GM12878 (cell line): ENCODE measurements at regions not wholly inside any gene's neighbourhood (a gene's known extent, or its start where the extent isn't known, plus 50 kb on each side); places are given as distances from the start of the nearest gene placed in this dataset.

Source experiments
- ATAC-seq: fragments of 200-7000 bp; cut with Tn5 transposase; 3 replicates; pipeline ENCODE4 v1.9.1; 2020; ENCODE audit warnings: mild to moderate bottlenecking, moderate library complexity
- BruUV-seq: library from RNA; stranded (reverse); fragments of 400-500 nt; replicated peaks from 2 replicates; lab custom pipeline; 2021; lab: Mats Ljungman, UMichigan
- CTCF ChIA-PET: fragments of 300-600 bp; sonication (Branson Sonifier 250); formaldehyde crosslinking; extraction: SDS; loops from one replicate; lab custom pipeline; 2021; ENCODE audit warnings: inconsistent platforms; lab: Yijun Ruan, JAX
- POLR2A ChIA-PET: fragments of 350-600 bp; formaldehyde crosslinking; extraction: SDS; loops from one replicate; lab custom pipeline; 2021; ENCODE audit warnings: inconsistent platforms; lab: Charles Lee
- RAD21 ChIA-PET: fragments of 300-600 bp; sonication (Branson Sonifier 250); formaldehyde crosslinking; loops from one replicate; lab custom pipeline; 2023; ENCODE audit warnings: antibody characterized with exemption; ENCODE audit not compliant: unreplicated experiment; lab: Charles Lee
- SMC1A ChIA-PET: fragments of 300-600 bp; sonication (Branson Sonifier 250); formaldehyde crosslinking; loops from one replicate; lab custom pipeline; 2023; ENCODE audit not compliant: unreplicated experiment, uncharacterized antibody; lab: Charles Lee
- DNase-seq: peaks from one replicate; pipeline ENCODE4 v3.0.0-alpha.2; 2011; ENCODE audit warnings: low read depth, low spot score
- FAIRE-seq: peaks from 3 replicates; lab custom pipeline; 2011; peaks lifted over from hg19 to GRCh38; lab: Jason Lieb, UNC
- H2AFZ ChIP-seq: 2 replicates; pipeline ENCODE4 v1.6.0; 2011; ENCODE audit warnings: low read depth, low read length, control low read depth; ENCODE audit not compliant: control insufficient read depth
- H3K27ac ChIP-seq: 2 replicates; pipeline ENCODE4 v1.5.1; 2011; ENCODE audit warnings: control low read depth; ENCODE audit not compliant: control insufficient read depth, insufficient read depth
- H3K27me3 ChIP-seq, 2 experiments: replicated peaks in 1 of 2; 2 replicates each; pipeline versions ENCODE4 v1.6.0 to v1.6.1; 2011; ENCODE audit warnings: low read length in 1 of 2; ENCODE audit not compliant: control insufficient read depth in 2 of 2, insufficient read depth in 2 of 2
- H3K36me3 ChIP-seq, 2 experiments: 2 replicates each; pipeline ENCODE4 v1.5.1; 2011; ENCODE audit warnings: low read length in 1 of 2; ENCODE audit not compliant: control insufficient read depth in 2 of 2, insufficient read depth in 2 of 2
- H3K4me1 ChIP-seq: 2 replicates; pipeline ENCODE4 v1.6.1; 2011; ENCODE audit warnings: mild to moderate bottlenecking, low read length, moderate library complexity, mixed read lengths; ENCODE audit not compliant: control insufficient read depth, insufficient read depth
- H3K4me2 ChIP-seq: 2 replicates; pipeline ENCODE4 v1.6.0; 2011; ENCODE audit warnings: control low read depth; ENCODE audit not compliant: control insufficient read depth, insufficient read depth
- H3K4me3 ChIP-seq: fragments of 200-600 bp; sonication (generic); 2 replicates; pipeline ENCODE4 v1.5.1; 2016
- H3K79me2 ChIP-seq: 2 replicates; pipeline ENCODE4 v1.6.0; 2011; ENCODE audit warnings: low read length; ENCODE audit not compliant: control insufficient read depth, insufficient read depth
- H3K9ac ChIP-seq: 2 replicates; pipeline ENCODE4 v1.8.0; 2011; ENCODE audit warnings: low read length, control low read depth, mixed read lengths; ENCODE audit not compliant: control insufficient read depth, insufficient read depth
- H3K9me3 ChIP-seq: replicated peaks from 3 replicates; pipeline ENCODE4 v1.5.1; 2011; ENCODE audit warnings: mild to moderate bottlenecking, low read length; ENCODE audit not compliant: control insufficient read depth, insufficient read depth
- H4K20me1 ChIP-seq: 2 replicates; pipeline ENCODE4 v1.6.0; 2011; ENCODE audit not compliant: control insufficient read depth, insufficient read depth
- BRCA1 ChIP-seq: IDR thresholded peaks from 2 replicates; pipeline ENCODE4 v1.6.1; 2011; ENCODE audit warnings: low read depth, low read length, improper control_type of control experiment
- CEBPB ChIP-seq, 2 experiments: fragments of 150-350 bp in 1 of 2; IDR thresholded peaks; 2 replicates each; pipeline ENCODE4 v1.6.1; 2012 to 2014; ENCODE audit warnings: low read depth in 2 of 2, low read length in 2 of 2, borderline replicate concordance in 1 of 2, inconsistent platforms in 1 of 2
- CHD2 ChIP-seq: IDR thresholded peaks from 2 replicates; pipeline ENCODE4 v1.6.1; 2011; ENCODE audit warnings: low read depth, low read length, improper control_type of control experiment, borderline replicate concordance
- CREB1 ChIP-seq: IDR thresholded peaks from 2 replicates; pipeline ENCODE4 v1.6.1; 2012; ENCODE audit warnings: low read depth, mild to moderate bottlenecking, inconsistent platforms
- DPF2 ChIP-seq: fragments of 450-650 bp; IDR thresholded peaks from 2 replicates; pipeline ENCODE4 v1.6.1; 2017; ENCODE audit warnings: mild to moderate bottlenecking
- ESRRA ChIP-seq: IDR thresholded peaks from 2 replicates; pipeline ENCODE4 v1.6.1; 2012; ENCODE audit warnings: mild to moderate bottlenecking, low read length, improper control_type of control experiment
- ETV6 ChIP-seq, 2 experiments: fragments of 450-650 bp in 1 of 2; IDR thresholded peaks in 1 of 2; conservative IDR thresholded peaks in 1 of 2; 2 replicates each; pipeline ENCODE4 v1.6.1; 2014; ENCODE audit warnings: antibody characterized with exemption in 1 of 2, borderline replicate concordance in 1 of 2, low read depth in 1 of 2, mild to moderate bottlenecking in 1 of 2, moderate library complexity in 1 of 2
- GATAD2B ChIP-seq: fragments of 450-650 bp; conservative IDR thresholded peaks from 2 replicates; pipeline ENCODE4 v1.6.1; 2017; ENCODE audit warnings: low read depth, mild to moderate bottlenecking, moderate library complexity
- HDAC2 ChIP-seq: fragments of 200-600 bp; sonication (generic); IDR thresholded peaks from 2 replicates; pipeline ENCODE4 v1.6.1; 2017
- LARP7 ChIP-seq: fragments of 450-650 bp; IDR thresholded peaks from 2 replicates; pipeline ENCODE4 v1.6.1; 2017; ENCODE audit warnings: mild to moderate bottlenecking
- MXI1 ChIP-seq: fragments of 150-350 bp; IDR thresholded peaks from 2 replicates; pipeline ENCODE4 v1.6.1; 2011; ENCODE audit warnings: low read depth, mild to moderate bottlenecking, inconsistent platforms, low read length, improper control_type of control experiment
- NR2C1 ChIP-seq: fragments of 450-650 bp; IDR thresholded peaks from 2 replicates; pipeline ENCODE4 v1.6.1; 2017; ENCODE audit warnings: antibody characterized with exemption, mild to moderate bottlenecking, moderate library complexity
- NR2C2 ChIP-seq: IDR thresholded peaks from 2 replicates; pipeline ENCODE4 v1.6.1; 2011; ENCODE audit warnings: borderline replicate concordance, low read depth; ENCODE audit not compliant: control insufficient read depth, insufficient read length
- PBX3 ChIP-seq: IDR thresholded peaks from 2 replicates; pipeline ENCODE4 v1.6.1; 2011; ENCODE audit warnings: mild to moderate bottlenecking, low read depth, low read length, moderate library complexity; ENCODE audit not compliant: insufficient replicate concordance
- RB1 ChIP-seq: fragments of 450-650 bp; formaldehyde crosslinking; IDR thresholded peaks from 2 replicates; pipeline ENCODE4 v1.6.1; 2017; ENCODE audit warnings: mild to moderate bottlenecking, borderline replicate concordance
- SREBF2 ChIP-seq: IDR thresholded peaks from 2 replicates; pipeline ENCODE4 v1.6.1; 2012; ENCODE audit warnings: mild to moderate bottlenecking, low read length
- SRF ChIP-seq, 2 experiments: IDR thresholded peaks; 2 replicates each; pipeline ENCODE4 v1.6.1; 2011; ENCODE audit warnings: low read depth in 2 of 2, low read length in 2 of 2, mild to moderate bottlenecking in 1 of 2, moderate library complexity in 1 of 2
- ZNF384 ChIP-seq: IDR thresholded peaks from 2 replicates; pipeline ENCODE4 v1.6.1; 2012; ENCODE audit warnings: low read depth, mild to moderate bottlenecking, low read length, improper control_type of control experiment, borderline replicate concordance
- ZSCAN29 ChIP-seq: fragments of 450-650 bp; IDR thresholded peaks from 2 replicates; pipeline ENCODE4 v1.6.1; 2017; ENCODE audit warnings: mild to moderate bottlenecking, moderate library complexity
- WGBS: methylation state at CpG from one replicate; pipeline ENCODE4 v1.1.6; 2016; ENCODE audit warnings: low lambda C conversion rate; ENCODE audit not compliant: insufficient replicate concordance, insufficient coverage; ENCODE audit errors: missing lambda C conversion rate; 5-methylcytosine and 5-hydroxymethylcytosine counted together
- in situ Hi-C: fragments of 300-500 bp; cut with MboI; formaldehyde crosslinking; loops from 9 replicates; pipeline ENCODE4 v1.14.3; 2018; ENCODE audit warnings: mixed read lengths
- intact Hi-C: fragments of 100-400 bp; cut with micrococcal nuclease; formaldehyde crosslinking; loops from one replicate; pipeline ENCODE4 v1.14.2; 2022; ENCODE audit not compliant: unreplicated experiment

GRCh38 chr11:43053638-43054412 is 258.0 kb upstream of the API5 start:
- Histone ChIP-seq H3K9ac (no peak overlapping the region), H3K79me2 (no peaks in the 10 kb centered on the region), H3K4me1 (no peaks in the 10 kb centered on the region), H3K27me3 (no peaks in the 10 kb centered on the region), H3K27ac (no peak overlapping the region), H4K20me1 (no peaks in the 10 kb centered on the region), H3K4me2 (no peak overlapping the region), H3K9me3 (no peaks in the 10 kb centered on the region), H3K4me3 (no peak overlapping the region), H2AFZ (no peak overlapping the region), H3K36me3 (no peaks in the 10 kb centered on the region)
- in situ Hi-C loops (no loop called here), intact Hi-C loops (no loop called here)
- ChIA-PET POLR2A (no interaction called here), CTCF (no interaction called here), RAD21 (no interaction called here), SMC1A (no interaction called here)
- 0% methylated on average over 2 of the region's 2 CpGs for WGBS
- no peak for ATAC-seq
- no peak for DNase-seq
- TF ChIP-seq ETV6 (conservative IDR thresholded peaks at IDR 0.05 in 1 of 2, IDR thresholded peaks at IDR 0.05 in 1 of 2; ENCODE audit: borderline replicate concordance in 1 of 2, low read depth in 1 of 2) = no peak
- TF ChIP-seq BRCA1 = no peak
- TF ChIP-seq CREB1 = no peak
- TF ChIP-seq NR2C2 = no peak
- no peak for TF ChIP-seq CEBPB (IDR thresholded peaks at IDR 0.05; ENCODE audit: borderline replicate concordance in 1 of 2, low read depth in 2 of 2, low read length in 2 of 2)
- TF ChIP-seq ESRRA = no peak
- no peak for TF ChIP-seq HDAC2
- no peak for TF ChIP-seq CHD2
- TF ChIP-seq GATAD2B = no peak
- no peak for TF ChIP-seq RB1
- TF ChIP-seq PBX3 = no peak
- TF ChIP-seq NR2C1 = no peak
- no peak for TF ChIP-seq MXI1
- TF ChIP-seq SREBF2 = no peak
- TF ChIP-seq LARP7 = no peak
- TF ChIP-seq SRF (IDR thresholded peaks at IDR 0.05; ENCODE audit: low read depth in 2 of 2, low read length in 2 of 2) = no peak
- no peak for TF ChIP-seq ZNF384
- TF ChIP-seq DPF2 = no peak
- TF ChIP-seq ZSCAN29 = no peak
- no peak for FAIRE-seq
- no TSS peak for BruUV-seq
